ENCODE measurements at regions not wholly inside any gene's neighbourhood (a gene's known extent, or its start where the extent isn't known, plus 50 kb on each side); places are given as distances from the start of the nearest gene placed in this dataset.

- no peak overlapping the region for H3K4me3 ChIP-seq
- H3K9me3 ChIP-seq = no peaks in the 10 kb centered on the region
- ATAC-seq (no peak), DNase-seq (no peak)
- no peak for TF ChIP-seq CTCF (IDR thresholded peaks at IDR 0.05)
- intact Hi-C loops (cut with DNase I, micrococcal nuclease) = no loop called here
- no peaks in the 10 kb centered on the region for H3K4me1 ChIP-seq (ENCODE audit: low read depth)
- H3K36me3 ChIP-seq (ENCODE audit: low read depth) = no peaks in the 10 kb centered on the region
Observed at GRCh38 chr2:7281231-7282201, 364.3 kb downstream of the RNF144A start.

GRCh38 chr2:7286120-7286519, 368.9 kb downstream of the RNF144A start:
- H3K4me1 ChIP-seq (ENCODE audit: low read depth) = no peaks in the 10 kb centered on the region
- ATAC-seq = no peak
- H3K4me3 ChIP-seq = no peak overlapping the region
- no peaks in the 10 kb centered on the region for H3K36me3 ChIP-seq (ENCODE audit: low read depth)
- TF ChIP-seq CTCF (IDR thresholded peaks at IDR 0.05) = no peak
- no peak for DNase-seq
- intact Hi-C loops (cut with DNase I, micrococcal nuclease) = no loop called here
- no peaks in the 10 kb centered on the region for H3K9me3 ChIP-seq

- intact Hi-C loops (cut with DNase I, micrococcal nuclease) = no loop called here
- Histone ChIP-seq H3K9me3 (no peaks in the 10 kb centered on the region), H3K36me3 (ENCODE audit: low read depth) (no peaks in the 10 kb centered on the region), H3K4me3 (no peak overlapping the region), H3K4me1 (ENCODE audit: low read depth) (no peaks in the 10 kb centered on the region)
- no peak for DNase-seq
- no peak for TF ChIP-seq CTCF (IDR thresholded peaks at IDR 0.05)
- no peak for ATAC-seq
Observed at GRCh38 chr2:7288484-7288883, 371.3 kb downstream of the RNF144A start.

GRCh38 chr2:7289697-7290096, 372.5 kb downstream of the RNF144A start:
- Histone ChIP-seq H3K9me3 (no peaks in the 10 kb centered on the region), H3K4me1 (ENCODE audit: low read depth) (no peaks in the 10 kb centered on the region), H3K36me3 (ENCODE audit: low read depth) (no peaks in the 10 kb centered on the region), H3K4me3 (no peak overlapping the region)
- DNase-seq = no peak
- intact Hi-C loops (cut with DNase I, micrococcal nuclease) = no loop called here
- ATAC-seq = no peak
- no peak for TF ChIP-seq CTCF (IDR thresholded peaks at IDR 0.05)

- Histone ChIP-seq H3K4me3 (no peak overlapping the region), H3K36me3 (ENCODE audit: low read depth) (no peaks in the 10 kb centered on the region), H3K9me3 (no peaks in the 10 kb centered on the region), H3K4me1 (ENCODE audit: low read depth) (no peaks in the 10 kb centered on the region)
- DNase-seq (no peak), ATAC-seq (no peak)
- no peak for TF ChIP-seq CTCF (IDR thresholded peaks at IDR 0.05)
- intact Hi-C loops (cut with DNase I, micrococcal nuclease) = no loop called here
Observed at GRCh38 chr2:7292154-7292691, 375.0 kb downstream of the RNF144A start.

Measured in mucosa of descending colon (tissue), 3 donors.